IMR-90 (cell line): ENCODE measurements at regions not wholly inside any gene's neighbourhood (a gene's known extent, or its start where the extent isn't known, plus 50 kb on each side); places are given as distances from the start of the nearest gene placed in this dataset.
A peak's percentile ranks its signal among the peaks of the same experiment; 100 is the strongest.

Experiments used
- ATAC-seq: fragments of 200-7000 bp; cut with Tn5 transposase; 2 replicates; pipeline ENCODE4 v1.9.1; 2020; ENCODE audit warnings: low read depth, mild to moderate bottlenecking, moderate library complexity
- BruUV-seq: library from RNA; stranded (reverse); fragments of 400-500 nt; replicated peaks from 2 replicates; lab custom pipeline; 2021; lab: Mats Ljungman, UMichigan
- CTCF ChIA-PET: fragments of 300-600 bp; formaldehyde crosslinking; extraction: SDS; loops from one replicate; lab custom pipeline; 2021; ENCODE audit warnings: antibody characterized with exemption; lab: Yijun Ruan, JAX
- POLR2A ChIA-PET: fragments of 300-600 bp; sonication (Branson Sonifier 250); formaldehyde crosslinking; loops from one replicate; lab custom pipeline; 2022; ENCODE audit warnings: antibody characterized with exemption; ENCODE audit not compliant: unreplicated experiment; lab: Charles Lee
- DNase-seq: peaks from one replicate; pipeline ENCODE4 v3.0.0; 2013
- H2AFZ ChIP-seq: replicated peaks from 2 replicates; pipeline ENCODE3; 2013; ENCODE audit warnings: low read length, mild to moderate bottlenecking; ENCODE audit not compliant: poor library complexity
- H2AK5ac ChIP-seq: 2 replicates; pipeline ENCODE4 v1.6.1; 2013; ENCODE audit warnings: low read depth, low read length, inconsistent platforms
- H2AK9ac ChIP-seq: replicated peaks from 2 replicates; pipeline ENCODE3; 2013; ENCODE audit warnings: mild to moderate bottlenecking, low read depth, low read length, moderate library complexity; ENCODE audit not compliant: poor library complexity
- H2BK120ac ChIP-seq: 2 replicates; pipeline ENCODE4 v1.6.1; 2013; ENCODE audit warnings: low read depth, low read length, inconsistent platforms
- H2BK15ac ChIP-seq: 3 replicates; pipeline ENCODE4 v1.6.1; 2013; ENCODE audit warnings: low read depth, low read length, inconsistent platforms
- H2BK20ac ChIP-seq: 2 replicates; pipeline ENCODE4 v1.6.1; 2013; ENCODE audit warnings: low read depth, mild to moderate bottlenecking, inconsistent platforms, low read length, moderate library complexity
- H2BK5ac ChIP-seq: 2 replicates; pipeline ENCODE4 v1.6.1; 2013; ENCODE audit warnings: mild to moderate bottlenecking, low read depth, low read length, inconsistent platforms; ENCODE audit not compliant: poor library complexity, severe bottlenecking
- H3K14ac ChIP-seq: replicated peaks from 2 replicates; pipeline ENCODE4 v1.6.1; 2013; ENCODE audit warnings: low read depth, low read length, inconsistent platforms
- H3K18ac ChIP-seq: 2 replicates; pipeline ENCODE4 v1.6.1; 2013; ENCODE audit warnings: low read depth, low read length, control low read depth
- H3K23ac ChIP-seq: 2 replicates; pipeline ENCODE4 v1.6.1; 2013; ENCODE audit warnings: low read depth, low read length, inconsistent platforms
- H3K27ac ChIP-seq: 2 replicates; pipeline ENCODE4 v1.5.1; 2013; ENCODE audit warnings: mild to moderate bottlenecking, control low read depth, low read length; ENCODE audit not compliant: insufficient read depth
- H3K27me3 ChIP-seq: 2 replicates; pipeline ENCODE4 v1.6.1; 2013; ENCODE audit warnings: low read length; ENCODE audit not compliant: control insufficient read depth, insufficient read depth
- H3K36me3 ChIP-seq: 2 replicates; pipeline ENCODE4 v1.6.1; 2013; ENCODE audit warnings: low read length, mixed read lengths; ENCODE audit not compliant: control insufficient read depth, insufficient read depth
- H3K4ac ChIP-seq: 2 replicates; pipeline ENCODE4 v1.6.1; 2013; ENCODE audit warnings: low read depth, low read length, inconsistent platforms
- H3K4me1 ChIP-seq: 2 replicates; pipeline ENCODE4 v1.6.1; 2013; ENCODE audit warnings: low read length, mixed read lengths; ENCODE audit not compliant: control insufficient read depth, insufficient read depth
- H3K4me2 ChIP-seq: 2 replicates; pipeline ENCODE4 v1.6.1; 2013; ENCODE audit warnings: low read depth, mild to moderate bottlenecking, control low read depth, low read length, moderate library complexity
- H3K4me3 ChIP-seq: 2 replicates; pipeline ENCODE4 v1.5.1; 2013; ENCODE audit warnings: low read depth, mild to moderate bottlenecking, control low read depth, low read length, moderate library complexity; ENCODE audit not compliant: insufficient read depth
- H3K56ac ChIP-seq: 2 replicates; pipeline ENCODE4 v1.6.1; 2013; ENCODE audit warnings: low read length, inconsistent platforms; ENCODE audit not compliant: insufficient read depth; ENCODE audit errors: extremely low read depth
- H3K79me1 ChIP-seq, 2 experiments: 2 replicates each; pipeline ENCODE4 v1.6.1; 2013; ENCODE audit warnings: low read length in 2 of 2, inconsistent platforms in 1 of 2, low read depth in 1 of 2
- H3K9ac ChIP-seq: 2 replicates; pipeline ENCODE4 v1.6.1; 2013; ENCODE audit warnings: low read depth, low read length, control low read depth
- H3K9me1 ChIP-seq: 2 replicates; pipeline ENCODE4 v1.6.1; 2013; ENCODE audit warnings: low read length, inconsistent platforms; ENCODE audit not compliant: insufficient read depth
- H3K9me3 ChIP-seq: 2 replicates; pipeline ENCODE4 v1.6.1; 2013; ENCODE audit warnings: low read length; ENCODE audit not compliant: control insufficient read depth, insufficient read depth
- H4K20me1 ChIP-seq: 2 replicates; pipeline ENCODE4 v1.6.1; 2013; ENCODE audit warnings: low read length, inconsistent platforms; ENCODE audit not compliant: insufficient read depth
- H4K5ac ChIP-seq: 2 replicates; pipeline ENCODE4 v1.6.1; 2013; ENCODE audit warnings: mild to moderate bottlenecking, low read depth, low read length, control low read depth
- H4K8ac ChIP-seq, 2 experiments: 2 replicates each; pipeline ENCODE4 v1.6.1; 2013; ENCODE audit warnings: low read depth in 2 of 2, low read length in 2 of 2, control low read depth in 1 of 2, inconsistent platforms in 1 of 2
- H4K91ac ChIP-seq: 2 replicates; pipeline ENCODE4 v1.6.1; 2013; ENCODE audit warnings: low read depth, low read length, inconsistent platforms; ENCODE audit not compliant: insufficient read depth
- BHLHE40 ChIP-seq: fragments of 150-350 bp; IDR thresholded peaks from 2 replicates; pipeline ENCODE4 v1.6.1; 2016; ENCODE audit warnings: mild to moderate bottlenecking, low read depth, low read length
- CEBPB ChIP-seq: IDR thresholded peaks from 2 replicates; pipeline ENCODE4 v1.6.1; 2012; ENCODE audit warnings: low read depth, low read length, improper control_type of control experiment
- CHD1 ChIP-seq: IDR thresholded peaks from 2 replicates; pipeline ENCODE4 v1.6.1; 2012; ENCODE audit warnings: low read depth, low read length, improper control_type of control experiment
- FOS ChIP-seq: fragments of 150-350 bp; IDR thresholded peaks from 2 replicates; pipeline ENCODE4 v1.6.1; 2016; ENCODE audit warnings: low read depth, low read length
- MAFK ChIP-seq: IDR thresholded peaks from 2 replicates; pipeline ENCODE4 v1.6.1; 2012; ENCODE audit warnings: low read depth, low read length, improper control_type of control experiment
- MAZ ChIP-seq: IDR thresholded peaks from 2 replicates; pipeline ENCODE4 v1.6.1; 2012; ENCODE audit warnings: low read depth, mild to moderate bottlenecking, low read length, improper control_type of control experiment, moderate library complexity, borderline replicate concordance
- MXI1 ChIP-seq: IDR thresholded peaks from 2 replicates; pipeline ENCODE4 v1.6.1; 2012; ENCODE audit warnings: low read depth, mild to moderate bottlenecking, low read length, moderate library complexity, borderline replicate concordance
- NFE2L2 ChIP-seq: fragments of 150-350 bp; IDR thresholded peaks from 2 replicates; pipeline ENCODE4 v1.6.1; 2016; ENCODE audit warnings: low read depth, mild to moderate bottlenecking, low read length
- POLR2A ChIP-seq: IDR thresholded peaks from 2 replicates; pipeline ENCODE4 v1.6.1; 2012; ENCODE audit warnings: mild to moderate bottlenecking, low read depth, low read length
- RAD21 ChIP-seq: IDR thresholded peaks from 2 replicates; pipeline ENCODE4 v1.6.1; 2012; ENCODE audit warnings: low read length, improper control_type of control experiment
- RCOR1 ChIP-seq: IDR thresholded peaks from 2 replicates; pipeline ENCODE4 v1.6.1; 2012; ENCODE audit warnings: mild to moderate bottlenecking, low read length, improper control_type of control experiment; ENCODE audit not compliant: insufficient replicate concordance
- RFX5 ChIP-seq: IDR thresholded peaks from 2 replicates; pipeline ENCODE4 v1.8.0; 2012; ENCODE audit warnings: low read depth, mild to moderate bottlenecking, low read length, moderate library complexity
- SMC3 ChIP-seq: fragments of 150-350 bp; IDR thresholded peaks from 2 replicates; pipeline ENCODE4 v1.6.1; 2016; ENCODE audit warnings: low read depth, mild to moderate bottlenecking, antibody characterized with exemption, low read length, moderate library complexity
- WGBS, 2 experiments: methylation state at CpG; one replicate each; pipeline versions ENCODE4 v1.1.5 to v1.1.7; 2013; ENCODE audit warnings: missing lambda C conversion rate in 2 of 2; ENCODE audit not compliant: insufficient read length in 1 of 2; ENCODE audit errors: extremely low coverage in 2 of 2; 5-methylcytosine and 5-hydroxymethylcytosine counted together
- dilution Hi-C: fragments of 300-500 bp; cut with HindIII; formaldehyde crosslinking; loops from one replicate; pipeline ENCODE4 v1.14.3; 2018; ENCODE audit warnings: low sequenced_read_pairs; ENCODE audit not compliant: unreplicated experiment
- in situ Hi-C: fragments of 300-500 bp; cut with MboI; formaldehyde crosslinking; loops from 3 replicates; pipeline ENCODE4 v1.14.3; 2019; ENCODE audit warnings: low sequenced_read_pairs, inconsistent platforms, mixed read lengths
- intact Hi-C: fragments of 100-400 bp; cut with micrococcal nuclease; formaldehyde crosslinking; loops from 2 replicates; pipeline ENCODE4 v1.10.0; 2022
- TF ChIP-seq, protein P1 (sequence below): conservative IDR thresholded peaks from 2 replicates; pipeline ENCODE4 v1.5.1; 2012; ENCODE audit warnings: mild to moderate bottlenecking, low read depth, low read length, improper control_type of control experiment
- TF ChIP-seq, protein P2 (sequence below): fragments of 150-350 bp; IDR thresholded peaks from 2 replicates; pipeline ENCODE4 v1.6.1; 2017; ENCODE audit warnings: mild to moderate bottlenecking, antibody characterized with exemption, low read length, low read depth
- TF ChIP-seq, protein P3 (sequence below): fragments of 150-350 bp; IDR thresholded peaks from 2 replicates; pipeline ENCODE4 v1.6.1; 2016; ENCODE audit warnings: low read depth, mild to moderate bottlenecking, low read length, moderate library complexity, borderline replicate concordance

DNA sequence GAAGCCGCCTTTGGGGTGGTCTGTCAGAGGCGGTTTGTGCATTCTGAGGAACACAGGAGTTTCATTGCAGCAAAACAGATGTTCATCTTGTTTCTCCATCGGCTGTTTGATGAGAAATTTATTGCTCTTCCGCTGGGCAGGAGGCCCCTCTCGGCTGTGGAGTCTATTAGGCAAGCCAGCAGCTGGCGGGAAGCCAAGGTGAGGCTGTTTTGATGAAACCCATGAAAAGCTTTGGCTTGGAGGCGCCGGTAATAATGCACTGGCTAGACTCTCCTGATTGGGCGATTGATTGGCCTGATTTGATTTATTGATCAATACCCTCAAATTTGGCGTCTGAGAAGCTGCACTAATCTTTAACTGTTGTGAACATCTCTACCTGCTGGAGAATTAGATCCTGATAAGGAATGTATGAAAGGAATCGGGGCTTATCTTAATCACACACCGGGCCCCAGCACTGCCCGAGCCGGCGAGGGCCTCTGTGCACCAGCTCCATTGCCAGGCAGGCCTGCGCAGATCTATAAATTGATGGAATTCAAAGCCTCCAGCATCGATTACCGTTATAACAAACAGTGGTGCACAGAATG lies 187.7 kb downstream of the PHETA1 start:
- Histone ChIP-seq H2BK20ac (no peak overlapping the region), H4K20me1 (no peaks in the 10 kb centered on the region), H2BK15ac (no peak overlapping the region), H3K4me3 (no peak overlapping the region), H3K9me1 (no peaks in the 10 kb centered on the region; the same call in 1 of the 2 replicates), H2BK5ac (no peak overlapping the region), H3K4me2 (no peak overlapping the region), H3K56ac (no peak overlapping the region), H2AK9ac (no peak overlapping the region), H4K5ac (no peak overlapping the region), H3K4ac (no peak overlapping the region), H3K27me3 (peaks cover 21% of the 10 kb centered on the region), H3K23ac (no peak overlapping the region), H3K79me1 (no peaks in the 10 kb centered on the region), H2AK5ac (no peak overlapping the region), H2AFZ (no peak overlapping the region), H3K9ac (no peak overlapping the region), H3K4me1 (no peaks in the 10 kb centered on the region), H2BK120ac (no peak overlapping the region), H3K9me3 (no peaks in the 10 kb centered on the region), H3K36me3 (no peaks in the 10 kb centered on the region), H4K8ac (no peak overlapping the region), H3K27ac (no peak overlapping the region), H3K14ac (no peak overlapping the region), H4K91ac (no peak overlapping the region), H3K18ac (no peak overlapping the region)
- BruUV-seq: no TSS peak
- POLR2A ChIA-PET: no interaction called here
- in situ Hi-C loops (no loop called here), intact Hi-C loops (no loop called here), dilution Hi-C loops (no loop called here)
- WGBS, 2 experiments: 6% methylated on average over 7 of the region's 18 CpGs; no CpG with 5 or more reads in 1 of the 2 experiments
- DNase-seq (peak; percentile 4), ATAC-seq (no peak)
- CTCF ChIA-PET: no interaction called here
- TF ChIP-seq BHLHE40: no peak
- TF ChIP-seq NFE2L2: no peak
- TF ChIP-seq RCOR1: no peak
- no peak for TF ChIP-seq CEBPB
- TF ChIP-seq RAD21: no peak
- TF ChIP-seq CHD1: no peak
- no peak for TF ChIP-seq MXI1
- no peak for TF ChIP-seq MAFK
- no peak for TF ChIP-seq FOS
- TF ChIP-seq, protein P1, sequence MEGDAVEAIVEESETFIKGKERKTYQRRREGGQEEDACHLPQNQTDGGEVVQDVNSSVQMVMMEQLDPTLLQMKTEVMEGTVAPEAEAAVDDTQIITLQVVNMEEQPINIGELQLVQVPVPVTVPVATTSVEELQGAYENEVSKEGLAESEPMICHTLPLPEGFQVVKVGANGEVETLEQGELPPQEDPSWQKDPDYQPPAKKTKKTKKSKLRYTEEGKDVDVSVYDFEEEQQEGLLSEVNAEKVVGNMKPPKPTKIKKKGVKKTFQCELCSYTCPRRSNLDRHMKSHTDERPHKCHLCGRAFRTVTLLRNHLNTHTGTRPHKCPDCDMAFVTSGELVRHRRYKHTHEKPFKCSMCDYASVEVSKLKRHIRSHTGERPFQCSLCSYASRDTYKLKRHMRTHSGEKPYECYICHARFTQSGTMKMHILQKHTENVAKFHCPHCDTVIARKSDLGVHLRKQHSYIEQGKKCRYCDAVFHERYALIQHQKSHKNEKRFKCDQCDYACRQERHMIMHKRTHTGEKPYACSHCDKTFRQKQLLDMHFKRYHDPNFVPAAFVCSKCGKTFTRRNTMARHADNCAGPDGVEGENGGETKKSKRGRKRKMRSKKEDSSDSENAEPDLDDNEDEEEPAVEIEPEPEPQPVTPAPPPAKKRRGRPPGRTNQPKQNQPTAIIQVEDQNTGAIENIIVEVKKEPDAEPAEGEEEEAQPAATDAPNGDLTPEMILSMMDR: no peak
- no peak for TF ChIP-seq MAZ
- no peak for TF ChIP-seq POLR2A
- TF ChIP-seq RFX5: no peak
- no peak for TF ChIP-seq SMC3
- TF ChIP-seq, protein P2, sequence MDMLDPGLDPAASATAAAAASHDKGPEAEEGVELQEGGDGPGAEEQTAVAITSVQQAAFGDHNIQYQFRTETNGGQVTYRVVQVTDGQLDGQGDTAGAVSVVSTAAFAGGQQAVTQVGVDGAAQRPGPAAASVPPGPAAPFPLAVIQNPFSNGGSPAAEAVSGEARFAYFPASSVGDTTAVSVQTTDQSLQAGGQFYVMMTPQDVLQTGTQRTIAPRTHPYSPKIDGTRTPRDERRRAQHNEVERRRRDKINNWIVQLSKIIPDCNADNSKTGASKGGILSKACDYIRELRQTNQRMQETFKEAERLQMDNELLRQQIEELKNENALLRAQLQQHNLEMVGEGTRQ: no peak
- TF ChIP-seq, protein P3, sequence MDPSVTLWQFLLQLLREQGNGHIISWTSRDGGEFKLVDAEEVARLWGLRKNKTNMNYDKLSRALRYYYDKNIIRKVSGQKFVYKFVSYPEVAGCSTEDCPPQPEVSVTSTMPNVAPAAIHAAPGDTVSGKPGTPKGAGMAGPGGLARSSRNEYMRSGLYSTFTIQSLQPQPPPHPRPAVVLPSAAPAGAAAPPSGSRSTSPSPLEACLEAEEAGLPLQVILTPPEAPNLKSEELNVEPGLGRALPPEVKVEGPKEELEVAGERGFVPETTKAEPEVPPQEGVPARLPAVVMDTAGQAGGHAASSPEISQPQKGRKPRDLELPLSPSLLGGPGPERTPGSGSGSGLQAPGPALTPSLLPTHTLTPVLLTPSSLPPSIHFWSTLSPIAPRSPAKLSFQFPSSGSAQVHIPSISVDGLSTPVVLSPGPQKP: no peak
